NB4 (cell line): ENCODE measurements at regions not wholly inside any gene's neighbourhood (a gene's known extent, or its start where the extent isn't known, plus 50 kb on each side); places are given as distances from the start of the nearest gene placed in this dataset.

Experiments used
- CTCF ChIP-seq: IDR thresholded peaks from one replicate; pipeline ENCODE4 v1.5.1; 2012; ENCODE audit warnings: low read depth, low read length
- MAX ChIP-seq: IDR thresholded peaks from 2 replicates; pipeline ENCODE4 v1.6.1; 2011; ENCODE audit warnings: low read depth, low read length
- MYC ChIP-seq: IDR thresholded peaks from 2 replicates; pipeline ENCODE4 v1.6.1; 2011; ENCODE audit warnings: low read depth, low read length
- POLR2A ChIP-seq: IDR thresholded peaks from 2 replicates; pipeline ENCODE4 v1.6.1; 2011; ENCODE audit warnings: mild to moderate bottlenecking; ENCODE audit not compliant: insufficient read length; ENCODE audit errors: extremely low read depth

- TF ChIP-seq CTCF = no peak
- TF ChIP-seq POLR2A = no peak
- TF ChIP-seq MYC = no peak
- no peak for TF ChIP-seq MAX
Measured at GRCh38 chr12:124459852-124460645, 107.4 kb downstream of the NCOR2 start.
